Spleen (tissue), 11 donors: ENCODE measurements at regions not wholly inside any gene's neighbourhood (a gene's known extent, or its start where the extent isn't known, plus 50 kb on each side); places are given as distances from the start of the nearest gene placed in this dataset.

Source experiments
- DNase-seq: peaks from one replicate; pipeline ENCODE4 v3.0.0-alpha.2; 2020
- H3K27ac ChIP-seq, 8 donors: fragments of 200-600 bp; sonication (generic) in 7 of 8; 1 replicate in 4 of 8; 2 replicates in 4 of 8; pipeline versions ENCODE4 v1.5.0 to v1.8.0; 2016 to 2021; ENCODE audit warnings: inconsistent platforms in 4 of 8, mild to moderate bottlenecking in 4 of 8, moderate library complexity in 1 of 8
- H3K27me3 ChIP-seq, 7 donors: fragments of 200-600 bp; sonication (generic) in 6 of 7; replicated peaks in 1 of 7; 1 replicate in 4 of 7; 2 replicates in 3 of 7; pipeline versions ENCODE4 v1.5.0 to v1.8.0; 2016 to 2021; ENCODE audit warnings: inconsistent platforms in 3 of 7, mild to moderate bottlenecking in 1 of 7
- H3K36me3 ChIP-seq, 6 donors: fragments of 200-600 bp; sonication (generic) in 5 of 6; 1 replicate in 4 of 6; 2 replicates in 2 of 6; pipeline versions ENCODE4 v1.5.0 to v1.8.0; 2016 to 2021; ENCODE audit warnings: inconsistent platforms in 2 of 6
- H3K4me1 ChIP-seq, 6 donors: fragments of 200-600 bp; sonication (generic) in 5 of 6; 1 replicate in 3 of 6; 2 replicates in 3 of 6; pipeline versions ENCODE4 v1.5.0 to v1.8.0; 2016 to 2021; ENCODE audit warnings: inconsistent platforms in 3 of 6
- H3K4me3 ChIP-seq, 8 donors: fragments of 200-600 bp; sonication (generic) in 7 of 8; 1 replicate in 4 of 8; 2 replicates in 4 of 8; pipeline versions ENCODE4 v1.5.0 to v1.8.0; 2016 to 2021; ENCODE audit warnings: inconsistent platforms in 4 of 8, mild to moderate bottlenecking in 4 of 8, moderate library complexity in 2 of 8
- H3K9me3 ChIP-seq, 8 donors: fragments of 200-600 bp; sonication (generic) in 7 of 8; 1 replicate in 4 of 8; 2 replicates in 4 of 8; pipeline versions ENCODE4 v1.5.0 to v1.8.0; 2016 to 2021; ENCODE audit warnings: inconsistent platforms in 4 of 8
- CTCF ChIP-seq, 11 experiments: fragments of 200-600 bp in 7 of 11; fragments of 450-650 bp in 4 of 11; sonication (generic) in 4 of 11; IDR thresholded peaks in 8 of 11; conservative IDR thresholded peaks in 3 of 11; 1 replicate in 7 of 11; 2 replicates in 4 of 11; pipeline versions ENCODE4 v1.4.0 to v1.8.0; 2016 to 2021; ENCODE audit warnings: antibody characterized with exemption in 11 of 11, inconsistent platforms in 4 of 11, mild to moderate bottlenecking in 1 of 11
- POLR2A ChIP-seq, 3 donors: fragments of 450-650 bp; IDR thresholded peaks; one replicate each; pipeline ENCODE4 v1.5.1; 2017; ENCODE audit warnings: antibody characterized with exemption in 3 of 3, mild to moderate bottlenecking in 1 of 3
- POLR2AphosphoS5 ChIP-seq, 3 donors: sonication (generic); formaldehyde crosslinking; IDR thresholded peaks; one replicate each; pipeline ENCODE4 v1.5.1; 2017; ENCODE audit warnings: antibody characterized with exemption in 3 of 3
- WGBS, 5 donors: extraction: QIAGEN DNeasy Blood & Tissue Kit in 3 of 5; methylation state at CpG; one replicate each; pipeline versions ENCODE4 v1.1.5 to v1.1.7; 2013 to 2018; 5-methylcytosine and 5-hydroxymethylcytosine counted together
- intact Hi-C: fragments of 100-400 bp; cut with DNase I; formaldehyde crosslinking; loops from one replicate; pipeline ENCODE4 v1.15.0; 2023; ENCODE audit warnings: low total_unique reads
- donor health status: healthy with polysubstance abuse.
- donor health status: DM: no; HTN: no; CAD: no; lungs with moderate emphysema.
- donor health status: DM: no; HTN: no; CAD: no.
- donor health status: Bipolar disorder and iron deficiency.
- donor health status: healthy.
- donor health status: DM: no; HTN: no; CAD: no.
- donor health status: DM: yes; HTN: yes; CAD: no.

DNA sequence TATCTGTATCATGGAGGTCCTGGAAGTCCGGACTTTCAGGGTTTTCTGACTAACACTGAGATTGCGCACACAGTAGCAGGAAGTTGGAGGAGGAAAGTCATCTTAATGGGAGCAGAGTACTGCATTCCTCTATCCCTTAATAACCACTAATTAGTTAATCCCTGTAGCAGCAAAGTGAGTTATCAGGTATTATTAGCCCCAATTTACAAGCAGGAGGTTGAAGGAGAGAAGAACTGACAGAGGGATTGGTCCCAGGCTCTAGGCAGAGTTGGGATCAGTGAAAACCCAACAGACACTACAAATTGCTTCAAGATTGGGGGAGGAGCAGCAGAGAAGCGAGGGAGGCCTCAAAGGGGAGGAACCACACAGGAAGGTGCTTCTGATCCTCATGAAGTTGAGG, 74.5 kb upstream of the XPA start:
- Histone ChIP-seq H3K4me1 (no peaks in the 10 kb centered on the region), H3K4me3 (no peak overlapping the region), H3K9me3 (no peaks in the 10 kb centered on the region), H3K27me3 (peaks cover 0 to 39% (median 0%) of the 10 kb centered on the region in 7 donors), H3K27ac (no peak overlapping the region), H3K36me3 (no peaks in the 10 kb centered on the region)
- TF ChIP-seq CTCF (IDR thresholded peaks at IDR 0.05 in 8 of 11, conservative IDR thresholded peaks at IDR 0.05 in 3 of 11): no peak
- 72 to 92% (median 79%) methylated on average over 3 of the region's 3 CpGs for WGBS, 5 donors
- intact Hi-C loops: no loop called here
- DNase-seq: no peak

GRCh38 chr9:97772145-97772544, 75.0 kb upstream of the XPA start:
- Histone ChIP-seq H3K4me1 (no peaks in the 10 kb centered on the region), H3K9me3 (peaks cover 0 to 4% (median 0%) of the 10 kb centered on the region in 8 donors), H3K27ac (no peak overlapping the region), H3K27me3 (peaks cover 0 to 39% (median 0%) of the 10 kb centered on the region in 7 donors), H3K36me3 (no peaks in the 10 kb centered on the region), H3K4me3 (no peak overlapping the region)
- TF ChIP-seq POLR2A (IDR thresholded peaks at IDR 0.05) (no peak), CTCF (IDR thresholded peaks at IDR 0.05 in 8 of 11, conservative IDR thresholded peaks at IDR 0.05 in 3 of 11) (no peak), POLR2AphosphoS5 (IDR thresholded peaks at IDR 0.05) (no peak)
- intact Hi-C loops: no loop called here
- DNase-seq: no peak
- 71 to 91% (median 81%) methylated on average over 4 of the region's 4 CpGs for WGBS, 5 donors

- H3K9me3 ChIP-seq: peaks cover 0 to 11% (median 1%) of the 10 kb centered on the region in 8 donors
- no peak for DNase-seq
- 72 to 81% (median 78%) methylated on average over 3 of the region's 3 CpGs for WGBS, 5 donors
- no peaks in the 10 kb centered on the region for H3K36me3 ChIP-seq
- TF ChIP-seq CTCF (IDR thresholded peaks at IDR 0.05 in 8 of 11, conservative IDR thresholded peaks at IDR 0.05 in 3 of 11): no peak
- no peak for TF ChIP-seq POLR2A (IDR thresholded peaks at IDR 0.05)
- TF ChIP-seq POLR2AphosphoS5 (IDR thresholded peaks at IDR 0.05): no peak
- H3K4me3 ChIP-seq: no peak overlapping the region
- intact Hi-C loops: no loop called here
- no peak overlapping the region for H3K27ac ChIP-seq
- no peaks in the 10 kb centered on the region for H3K4me1 ChIP-seq
- H3K27me3 ChIP-seq: peaks cover 0 to 39% (median 0%) of the 10 kb centered on the region in 7 donors
These were observed 76.0 kb upstream of the XPA start for GRCh38 chr9:97773091-97773490.

DNA sequence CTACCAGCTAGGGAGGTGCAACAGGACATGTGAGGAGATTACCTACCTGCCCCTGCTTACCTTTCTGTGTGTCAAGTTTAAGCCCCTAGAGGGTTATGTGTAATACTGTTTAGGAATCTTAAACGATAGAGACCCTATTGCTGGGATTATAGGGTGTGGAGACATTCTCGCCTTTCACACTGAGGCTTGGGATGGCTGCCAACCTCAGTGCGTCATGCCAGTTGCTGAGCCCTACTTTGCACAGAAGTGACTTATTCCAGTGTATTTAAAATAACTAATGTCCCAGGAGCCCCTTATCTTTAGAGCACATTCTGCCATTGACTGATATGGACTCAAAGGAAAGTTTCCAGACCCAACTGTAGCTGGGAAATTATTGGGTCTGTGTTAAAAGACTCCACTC, 76.6 kb upstream of the XPA start:
- no peak for DNase-seq
- Histone ChIP-seq H3K36me3 (no peaks in the 10 kb centered on the region), H3K27ac (no peak overlapping the region), H3K4me3 (no peak overlapping the region), H3K9me3 (peaks cover 0 to 17% (median 8%) of the 10 kb centered on the region in 8 donors), H3K27me3 (peaks cover 0 to 39% (median 0%) of the 10 kb centered on the region in 7 donors), H3K4me1 (no peaks in the 10 kb centered on the region)
- WGBS, 5 donors: 70 to 84% (median 78%) methylated on average over 3 of the region's 3 CpGs
- intact Hi-C loops: no loop called here
- TF ChIP-seq POLR2AphosphoS5 (IDR thresholded peaks at IDR 0.05) (no peak), POLR2A (IDR thresholded peaks at IDR 0.05) (no peak), CTCF (IDR thresholded peaks at IDR 0.05 in 8 of 11, conservative IDR thresholded peaks at IDR 0.05 in 3 of 11) (no peak)
